ENCODE measurements at regions not wholly inside any gene's neighbourhood (a gene's known extent, or its start where the extent isn't known, plus 50 kb on each side); places are given as distances from the start of the nearest gene placed in this dataset.
"Not testable (repeated sequence)": the region's sequence is repeated elsewhere in the genome, so short reads cannot be mapped to it uniquely, and the experiment has no call there.

DNA sequence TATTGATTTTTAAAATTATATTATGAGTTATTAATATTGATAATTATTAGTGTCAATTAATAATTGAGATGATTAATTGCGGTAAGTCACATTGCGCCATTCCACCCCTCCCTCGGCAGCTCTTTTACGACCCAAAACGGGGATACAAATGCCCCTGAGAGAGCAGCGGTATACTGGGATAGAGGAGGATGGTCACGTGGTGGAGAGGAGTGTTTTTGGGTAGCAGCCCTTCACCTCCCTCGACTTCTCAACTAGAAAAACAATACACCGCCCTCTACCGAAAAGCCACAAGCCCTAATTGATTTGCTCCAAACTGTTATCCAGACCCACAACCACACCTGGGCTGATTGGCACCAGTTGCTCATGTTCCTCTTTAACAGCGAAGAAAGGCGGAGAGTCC is 71.0 kb downstream of the DAPL1 start:
- DNase-seq; H3K4me1 ChIP-seq; H3K9me3 ChIP-seq; H3K36me3 ChIP-seq; H3K27me3 ChIP-seq; H3K4me3 ChIP-seq (ENCODE audit: low read depth, low read length): not testable (repeated sequence)

DNA sequence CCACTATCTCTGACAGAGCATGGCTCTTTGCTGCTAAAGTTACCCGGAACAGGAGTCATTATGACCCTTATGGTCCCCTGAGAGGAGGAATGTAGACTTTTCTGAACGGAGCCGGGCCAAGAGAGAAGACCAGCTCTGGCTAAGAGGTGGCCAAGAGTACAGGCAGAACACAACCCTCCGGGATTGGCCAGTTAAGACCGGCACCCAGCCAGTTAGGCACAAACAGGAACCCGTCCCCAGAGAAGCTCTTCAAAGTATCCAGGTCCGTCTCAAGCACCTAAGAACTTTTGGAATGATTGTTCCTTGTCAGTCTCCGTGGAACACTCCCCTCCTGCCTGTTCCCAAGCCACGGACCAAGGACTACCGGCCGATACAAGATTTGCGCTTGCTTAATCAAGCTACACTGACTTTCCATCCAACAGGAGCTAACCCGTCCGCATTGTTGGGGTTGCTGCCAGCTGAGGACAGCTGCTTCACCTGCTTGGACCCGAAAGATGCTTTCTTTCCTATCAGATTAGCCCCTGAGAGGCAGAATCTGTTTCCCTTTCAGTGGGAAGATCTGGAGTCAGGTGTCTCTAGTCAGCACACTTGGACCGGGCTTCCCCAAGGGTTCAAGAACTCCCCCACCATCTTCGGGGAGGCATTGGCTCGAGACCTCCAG is 72.5 kb downstream of the DAPL1 start:
- H3K4me1 ChIP-seq; DNase-seq; H3K27me3 ChIP-seq; H3K4me3 ChIP-seq (ENCODE audit: low read depth, low read length); H3K36me3 ChIP-seq; H3K9me3 ChIP-seq: not testable (repeated sequence)

DNA sequence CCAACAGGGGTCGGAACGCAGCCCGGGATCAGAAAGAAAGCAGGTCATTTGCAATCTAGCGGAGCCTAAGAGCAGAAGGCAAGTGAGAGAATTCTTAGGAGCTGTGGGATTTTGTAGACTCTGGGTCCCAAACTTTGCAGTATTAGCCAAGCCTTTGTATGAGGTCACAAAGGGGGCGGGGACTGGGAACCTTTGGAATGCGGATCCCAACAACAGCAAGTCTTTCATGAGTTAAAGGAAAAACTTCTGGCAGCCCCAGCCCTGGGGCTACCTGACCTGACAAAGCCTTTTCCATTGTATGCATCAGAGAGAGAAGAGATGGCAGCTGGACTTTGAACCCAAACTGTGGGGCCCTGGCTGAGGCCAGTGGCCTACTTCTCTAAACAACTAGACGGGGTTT is 73.3 kb downstream of the DAPL1 start:
- H3K4me1 ChIP-seq; H3K36me3 ChIP-seq; H3K4me3 ChIP-seq (ENCODE audit: low read depth, low read length); DNase-seq; H3K27me3 ChIP-seq; H3K9me3 ChIP-seq: not testable (repeated sequence)

GRCh38 chr2:158869122-158869521 is 74.0 kb downstream of the DAPL1 start:
- H3K27me3 ChIP-seq; H3K4me3 ChIP-seq (ENCODE audit: low read depth, low read length); H3K4me1 ChIP-seq; DNase-seq; H3K36me3 ChIP-seq; H3K9me3 ChIP-seq: not testable (repeated sequence)

DNA sequence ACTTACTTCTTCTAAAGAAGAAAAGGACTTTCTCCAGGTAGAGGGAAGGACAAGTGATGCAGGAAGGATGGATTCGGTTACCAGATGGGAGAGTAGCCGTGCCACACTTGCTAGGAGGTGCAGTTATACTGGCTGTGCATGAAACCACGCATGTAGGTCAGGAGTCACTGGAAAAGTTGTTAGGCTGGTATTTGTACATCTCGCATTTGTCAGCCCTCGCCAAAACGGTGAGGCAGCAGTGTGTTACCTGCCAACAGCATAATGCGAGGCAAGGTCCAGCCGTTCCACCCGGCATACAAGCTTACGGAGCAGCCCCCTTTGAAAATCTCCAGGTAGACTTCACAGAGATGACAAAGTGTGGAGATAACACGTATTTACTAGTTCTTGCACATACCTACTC is 74.5 kb downstream of the DAPL1 start:
- not testable (repeated sequence) for H3K36me3 ChIP-seq; DNase-seq; H3K9me3 ChIP-seq; H3K27me3 ChIP-seq; H3K4me3 ChIP-seq (ENCODE audit: low read depth, low read length); H3K4me1 ChIP-seq

GRCh38 chr2:158878003-158878402 is 82.9 kb downstream of the DAPL1 start:
- no peak for TF ChIP-seq CTCF (IDR thresholded peaks at IDR 0.05; ENCODE audit: low read depth, low read length)
- DNase-seq, result no peak

GRCh38 chr2:158879229-158879903 is 84.2 kb downstream of the DAPL1 start:
- Histone ChIP-seq H3K27me3 (no peaks in the 10 kb centered on the region), H3K4me1 (no peaks in the 10 kb centered on the region)
- TF ChIP-seq CTCF (IDR thresholded peaks at IDR 0.05; ENCODE audit: low read depth, low read length), result no peak

More at GRCh38 chr2:158878003-158878402, 82.9 kb downstream of the DAPL1 start:
- no peaks in the 10 kb centered on the region for H3K9me3 ChIP-seq
- no peaks in the 10 kb centered on the region for H3K4me1 ChIP-seq
- H3K4me3 ChIP-seq (ENCODE audit: low read depth, low read length), result no peak overlapping the region
- H3K36me3 ChIP-seq, result no peaks in the 10 kb centered on the region
- no peaks in the 10 kb centered on the region for H3K27me3 ChIP-seq

GRCh38 chr2:158882297-158882696 is 86.1 kb upstream of the TANC1 start:
- Histone ChIP-seq H3K27me3 (no peaks in the 10 kb centered on the region), H3K4me1 (no peaks in the 10 kb centered on the region), H3K36me3 (no peaks in the 10 kb centered on the region), H3K9me3 (no peaks in the 10 kb centered on the region), H3K4me3 (ENCODE audit: low read depth, low read length) (no peak overlapping the region)
- TF ChIP-seq CTCF (IDR thresholded peaks at IDR 0.05; ENCODE audit: low read depth, low read length), result no peak
- DNase-seq, result no peak

More at GRCh38 chr2:158879229-158879903, 84.2 kb downstream of the DAPL1 start:
- no peaks in the 10 kb centered on the region for H3K36me3 ChIP-seq
- DNase-seq, result no peak
- no peaks in the 10 kb centered on the region for H3K9me3 ChIP-seq
- H3K4me3 ChIP-seq (ENCODE audit: low read depth, low read length), result no peak overlapping the region

- not testable (repeated sequence) for H3K4me1 ChIP-seq; H3K4me3 ChIP-seq (ENCODE audit: low read depth, low read length); H3K27me3 ChIP-seq; DNase-seq; H3K36me3 ChIP-seq; H3K9me3 ChIP-seq
These were observed 83.9 kb upstream of the TANC1 start for GRCh38 chr2:158884552-158884951.

- DNase-seq; H3K4me3 ChIP-seq (ENCODE audit: low read depth, low read length); H3K4me1 ChIP-seq; H3K27me3 ChIP-seq; H3K9me3 ChIP-seq; H3K36me3 ChIP-seq: not testable (repeated sequence)
These were observed 83.3 kb upstream of the TANC1 start for GRCh38 chr2:158885018-158885678.

DNA sequence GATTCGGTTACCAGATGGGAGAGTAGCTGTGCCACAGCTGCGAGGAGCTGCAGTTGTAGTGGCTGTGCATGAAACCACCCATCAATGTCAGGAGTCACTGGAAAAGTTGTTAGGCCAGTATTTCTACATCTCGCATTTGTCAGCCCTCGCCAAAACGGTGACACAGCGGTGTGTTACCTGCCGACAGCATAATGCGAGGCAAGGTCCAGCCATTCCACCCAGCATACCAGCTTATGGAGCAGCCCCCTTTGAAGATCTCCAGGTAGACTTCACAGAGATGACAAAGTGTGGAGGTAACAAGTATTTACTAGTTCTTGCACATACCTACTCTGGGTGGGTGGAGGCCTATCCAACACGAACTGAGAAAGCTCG is 82.8 kb upstream of the TANC1 start:
- DNase-seq; H3K4me3 ChIP-seq (ENCODE audit: low read depth, low read length): not testable (repeated sequence)

More for the DNA sequence above, 82.8 kb upstream of the TANC1 start:
- H3K36me3 ChIP-seq, H3K27me3 ChIP-seq, H3K9me3 ChIP-seq, H3K4me1 ChIP-seq: not testable (repeated sequence)
